Panc1 (cell line): ENCODE measurements at regions not wholly inside any gene's neighbourhood (a gene's known extent, or its start where the extent isn't known, plus 50 kb on each side); places are given as distances from the start of the nearest gene placed in this dataset.

Experiments
- ATAC-seq: fragments of 200-7000 bp; cut with Tn5 transposase; 2 replicates; pipeline ENCODE4 v1.9.1; 2020; ENCODE audit warnings: mild to moderate bottlenecking, moderate library complexity
- BruUV-seq: library from RNA; stranded (reverse); fragments of 400-500 nt; replicated peaks from 2 replicates; lab custom pipeline; 2021; lab: Mats Ljungman, UMichigan
- CTCF ChIA-PET: fragments of 300-600 bp; sonication (Branson Sonifier 250); formaldehyde crosslinking; loops from one replicate; lab custom pipeline; 2022; ENCODE audit warnings: antibody characterized with exemption; lab: Charles Lee
- POLR2A ChIA-PET: fragments of 300-600 bp; sonication (Branson Sonifier 250); formaldehyde crosslinking; loops from one replicate; lab custom pipeline; 2022; ENCODE audit warnings: antibody characterized with exemption; lab: Charles Lee
- DNase-seq: peaks from one replicate; pipeline ENCODE4 v3.0.0-alpha.2; 2010; ENCODE audit warnings: low read depth, low spot score
- H3K27ac ChIP-seq: 2 replicates; pipeline ENCODE4 v1.5.1; 2011; ENCODE audit warnings: mild to moderate bottlenecking, low read length, inconsistent platforms
- H3K27me3 ChIP-seq: fragments of 200-500 bp; sonication (Bioruptor generic); 2 replicates; pipeline ENCODE4 v1.6.0; 2014; ENCODE audit warnings: low read length, inconsistent platforms; ENCODE audit not compliant: control insufficient read depth, insufficient read depth
- H3K36me3 ChIP-seq: fragments of 200-500 bp; sonication (Bioruptor generic); 2 replicates; pipeline ENCODE4 v1.5.1; 2014; ENCODE audit warnings: inconsistent platforms, mild to moderate bottlenecking, low read length, moderate library complexity; ENCODE audit not compliant: control insufficient read depth, insufficient read depth
- H3K4me1 ChIP-seq: 2 replicates; pipeline ENCODE4 v1.5.1; 2011; ENCODE audit warnings: inconsistent platforms, mild to moderate bottlenecking, low read length, moderate library complexity; ENCODE audit not compliant: control insufficient read depth, insufficient read depth
- H3K4me3 ChIP-seq, 2 experiments: 2 replicates each; pipeline ENCODE4 v1.5.1; 2011 to 2012; ENCODE audit warnings: low read depth in 2 of 2, low read length in 2 of 2, mild to moderate bottlenecking in 2 of 2, inconsistent platforms in 1 of 2, moderate library complexity in 1 of 2
- H3K9me3 ChIP-seq: fragments of 200-500 bp; sonication (Bioruptor generic); 2 replicates; pipeline ENCODE4 v1.5.1; 2014; ENCODE audit warnings: low read depth, mild to moderate bottlenecking, inconsistent platforms, low read length, moderate library complexity; ENCODE audit not compliant: control insufficient read depth, insufficient read depth
- POLR2AphosphoS5 ChIP-seq: IDR thresholded peaks from 2 replicates; pipeline ENCODE4 v1.6.1; 2012; ENCODE audit warnings: mild to moderate bottlenecking, low read depth, low read length, moderate library complexity
- SIN3A ChIP-seq: IDR thresholded peaks from 2 replicates; pipeline ENCODE4 v1.6.1; 2012; ENCODE audit warnings: low read depth, mild to moderate bottlenecking, low read length, moderate library complexity, borderline replicate concordance; ENCODE audit not compliant: insufficient read depth
- TCF7L2 ChIP-seq: IDR thresholded peaks from 2 replicates; pipeline ENCODE4 v1.6.1; 2011; ENCODE audit warnings: mild to moderate bottlenecking, low read depth, low read length, inconsistent platforms
- in situ Hi-C: cut with HindIII; loops from 2 replicates; pipeline ENCODE4 v1.10.0; 2016; ENCODE audit warnings: low sequenced_read_pairs, low pct_unique_long_range_greater_than_20kb
- intact Hi-C: fragments of 100-400 bp; cut with micrococcal nuclease; formaldehyde crosslinking; loops from one replicate; pipeline ENCODE4 v1.10.0; 2022; ENCODE audit not compliant: unreplicated experiment
- TF ChIP-seq, protein P1 (sequence below), 2 experiments: IDR thresholded peaks; 2 replicates each; pipeline ENCODE4 v1.6.1; 2011 to 2012; ENCODE audit warnings: low read depth in 2 of 2, control low read depth in 1 of 2, low read length in 1 of 2, mild to moderate bottlenecking in 1 of 2, moderate library complexity in 1 of 2; ENCODE audit not compliant: insufficient read depth in 1 of 2
- TF ChIP-seq, protein P2 (sequence below): fragments of 450-650 bp; IDR thresholded peaks from 2 replicates; pipeline ENCODE4 v1.5.1; 2017; ENCODE audit warnings: mild to moderate bottlenecking

DNA sequence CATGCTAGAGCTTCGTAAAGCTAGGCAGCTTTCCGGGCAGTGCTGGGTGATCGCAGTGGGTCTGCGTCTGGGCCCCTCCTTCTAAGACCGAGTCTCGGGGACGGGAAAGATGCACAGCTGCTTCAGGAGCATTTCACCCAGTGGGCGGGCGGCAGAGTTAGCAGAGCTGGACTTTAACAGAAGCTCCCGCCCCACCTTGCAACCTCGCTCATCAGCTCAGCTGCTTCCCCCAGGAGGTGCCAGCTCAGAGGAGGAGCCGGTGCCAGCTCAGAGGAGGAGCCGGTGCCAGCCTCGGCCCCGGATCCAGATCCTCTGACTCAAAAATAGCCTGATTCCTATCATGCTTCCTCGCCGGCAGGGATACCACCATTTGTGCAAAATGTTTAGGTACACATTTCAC, 94.5 kb upstream of the RPS6KA2 start:
- POLR2A ChIA-PET = interaction anchor here (0.6 kb wide), 1 partner anchor 278 kb away, joined by 3 read pairs; no protein-coding TSS in a partner anchor
- in situ Hi-C loops = no loop called here
- Histone ChIP-seq H3K4me3 (no peak overlapping the region), H3K27ac (no peak overlapping the region), H3K9me3 (no peaks in the 10 kb centered on the region), H3K4me1 (no peaks in the 10 kb centered on the region), H3K27me3 (peaks cover 4% of the 10 kb centered on the region; the same call in 1 of the 2 replicates), H3K36me3 (no peaks in the 10 kb centered on the region)
- intact Hi-C loops = no loop called here
- ATAC-seq = no peak
- BruUV-seq = no TSS peak
- CTCF ChIA-PET = no interaction called here
- no peak for DNase-seq
- TF ChIP-seq TCF7L2 = no peak
- no peak for TF ChIP-seq SIN3A
- TF ChIP-seq, protein P1, sequence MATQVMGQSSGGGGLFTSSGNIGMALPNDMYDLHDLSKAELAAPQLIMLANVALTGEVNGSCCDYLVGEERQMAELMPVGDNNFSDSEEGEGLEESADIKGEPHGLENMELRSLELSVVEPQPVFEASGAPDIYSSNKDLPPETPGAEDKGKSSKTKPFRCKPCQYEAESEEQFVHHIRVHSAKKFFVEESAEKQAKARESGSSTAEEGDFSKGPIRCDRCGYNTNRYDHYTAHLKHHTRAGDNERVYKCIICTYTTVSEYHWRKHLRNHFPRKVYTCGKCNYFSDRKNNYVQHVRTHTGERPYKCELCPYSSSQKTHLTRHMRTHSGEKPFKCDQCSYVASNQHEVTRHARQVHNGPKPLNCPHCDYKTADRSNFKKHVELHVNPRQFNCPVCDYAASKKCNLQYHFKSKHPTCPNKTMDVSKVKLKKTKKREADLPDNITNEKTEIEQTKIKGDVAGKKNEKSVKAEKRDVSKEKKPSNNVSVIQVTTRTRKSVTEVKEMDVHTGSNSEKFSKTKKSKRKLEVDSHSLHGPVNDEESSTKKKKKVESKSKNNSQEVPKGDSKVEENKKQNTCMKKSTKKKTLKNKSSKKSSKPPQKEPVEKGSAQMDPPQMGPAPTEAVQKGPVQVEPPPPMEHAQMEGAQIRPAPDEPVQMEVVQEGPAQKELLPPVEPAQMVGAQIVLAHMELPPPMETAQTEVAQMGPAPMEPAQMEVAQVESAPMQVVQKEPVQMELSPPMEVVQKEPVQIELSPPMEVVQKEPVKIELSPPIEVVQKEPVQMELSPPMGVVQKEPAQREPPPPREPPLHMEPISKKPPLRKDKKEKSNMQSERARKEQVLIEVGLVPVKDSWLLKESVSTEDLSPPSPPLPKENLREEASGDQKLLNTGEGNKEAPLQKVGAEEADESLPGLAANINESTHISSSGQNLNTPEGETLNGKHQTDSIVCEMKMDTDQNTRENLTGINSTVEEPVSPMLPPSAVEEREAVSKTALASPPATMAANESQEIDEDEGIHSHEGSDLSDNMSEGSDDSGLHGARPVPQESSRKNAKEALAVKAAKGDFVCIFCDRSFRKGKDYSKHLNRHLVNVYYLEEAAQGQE (IDR thresholded peaks at IDR 0.05; ENCODE audit: insufficient read depth in 1 of 2, low read depth in 2 of 2, low read length in 1 of 2) = no peak
- TF ChIP-seq, protein P2, sequence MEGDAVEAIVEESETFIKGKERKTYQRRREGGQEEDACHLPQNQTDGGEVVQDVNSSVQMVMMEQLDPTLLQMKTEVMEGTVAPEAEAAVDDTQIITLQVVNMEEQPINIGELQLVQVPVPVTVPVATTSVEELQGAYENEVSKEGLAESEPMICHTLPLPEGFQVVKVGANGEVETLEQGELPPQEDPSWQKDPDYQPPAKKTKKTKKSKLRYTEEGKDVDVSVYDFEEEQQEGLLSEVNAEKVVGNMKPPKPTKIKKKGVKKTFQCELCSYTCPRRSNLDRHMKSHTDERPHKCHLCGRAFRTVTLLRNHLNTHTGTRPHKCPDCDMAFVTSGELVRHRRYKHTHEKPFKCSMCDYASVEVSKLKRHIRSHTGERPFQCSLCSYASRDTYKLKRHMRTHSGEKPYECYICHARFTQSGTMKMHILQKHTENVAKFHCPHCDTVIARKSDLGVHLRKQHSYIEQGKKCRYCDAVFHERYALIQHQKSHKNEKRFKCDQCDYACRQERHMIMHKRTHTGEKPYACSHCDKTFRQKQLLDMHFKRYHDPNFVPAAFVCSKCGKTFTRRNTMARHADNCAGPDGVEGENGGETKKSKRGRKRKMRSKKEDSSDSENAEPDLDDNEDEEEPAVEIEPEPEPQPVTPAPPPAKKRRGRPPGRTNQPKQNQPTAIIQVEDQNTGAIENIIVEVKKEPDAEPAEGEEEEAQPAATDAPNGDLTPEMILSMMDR = no peak
- TF ChIP-seq POLR2AphosphoS5 = no peak

DNA sequence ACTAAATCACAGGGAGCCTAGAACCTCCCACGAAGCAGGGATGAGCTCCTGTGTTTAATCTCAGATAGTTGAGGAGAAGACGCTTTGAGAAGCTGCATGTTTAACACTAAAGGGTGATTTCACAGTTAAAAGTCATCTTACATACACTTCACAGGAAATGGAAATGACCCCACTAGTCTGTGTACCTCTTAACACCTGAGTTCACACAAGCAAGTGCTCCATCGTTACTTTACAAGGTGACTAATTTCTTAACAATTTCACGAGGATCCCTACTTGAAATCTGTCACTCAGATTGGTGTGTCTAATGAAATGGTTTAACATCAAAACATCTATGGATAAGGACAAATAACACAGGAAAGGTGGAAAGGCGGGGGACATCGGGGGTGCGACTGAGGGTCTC, 93.8 kb upstream of the RPS6KA2 start:
- DNase-seq (no peak), ATAC-seq (no peak)
- H3K27ac ChIP-seq = no peak overlapping the region
- intact Hi-C loops (no loop called here), in situ Hi-C loops (no loop called here)
- H3K27me3 ChIP-seq = peaks cover 4% of the 10 kb centered on the region; the same call in 1 of the 2 replicates
- CTCF ChIA-PET = no interaction called here
- H3K36me3 ChIP-seq = no peaks in the 10 kb centered on the region
- TF ChIP-seq, protein P2 = no peak
- TF ChIP-seq SIN3A = no peak
- no peak for TF ChIP-seq POLR2AphosphoS5
- TF ChIP-seq TCF7L2 = no peak
- TF ChIP-seq, protein P1 (IDR thresholded peaks at IDR 0.05; ENCODE audit: insufficient read depth in 1 of 2, low read depth in 2 of 2, low read length in 1 of 2) = no peak
- no peaks in the 10 kb centered on the region for H3K9me3 ChIP-seq
- POLR2A ChIA-PET = no interaction called here
- no peaks in the 10 kb centered on the region for H3K4me1 ChIP-seq
- no peak overlapping the region for H3K4me3 ChIP-seq
- BruUV-seq = no TSS peak
